GM18499 (cell line): ENCODE measurements at regions not wholly inside any gene's neighbourhood (a gene's known extent, or its start where the extent isn't known, plus 50 kb on each side); places are given as distances from the start of the nearest gene placed in this dataset.

Experiments used
- ATAC-seq: cut with Tn5 transposase; IDR thresholded peaks from one replicate; pipeline ENCODE4 v1.9.1; 2021; ENCODE audit warnings: moderate number of reproducible peaks; ENCODE audit not compliant: insufficient read depth, unreplicated experiment

DNA sequence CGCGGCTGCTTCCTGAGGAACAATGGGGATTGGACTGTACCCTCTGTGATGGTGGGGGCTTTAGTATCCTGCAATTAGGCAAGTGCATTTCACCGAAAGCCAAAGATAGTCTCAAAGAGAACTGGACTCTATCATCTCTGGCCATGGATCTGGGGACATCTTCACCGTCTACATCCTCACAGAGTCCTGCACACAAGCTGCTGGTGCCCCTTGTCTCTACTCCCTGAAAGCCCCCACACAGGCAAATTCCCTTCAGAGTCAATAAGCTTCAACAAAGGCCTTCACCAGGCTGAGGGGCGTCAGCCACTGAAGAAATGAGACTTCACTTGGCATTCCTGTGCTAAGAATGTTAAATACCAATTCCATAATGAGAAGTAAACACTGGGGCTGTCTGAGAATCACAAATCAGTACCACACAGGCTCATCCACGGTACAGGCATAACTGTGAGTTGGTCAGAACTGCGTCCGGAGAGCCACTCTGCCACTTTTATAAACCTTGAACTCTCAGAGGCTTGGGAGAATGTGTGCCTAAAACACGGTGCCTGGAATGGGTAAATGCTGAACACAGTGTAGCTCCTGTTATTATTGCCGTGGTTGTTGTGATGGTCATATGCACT is 432.7 kb downstream of the ZNF521 start:
- no peak for ATAC-seq

DNA sequence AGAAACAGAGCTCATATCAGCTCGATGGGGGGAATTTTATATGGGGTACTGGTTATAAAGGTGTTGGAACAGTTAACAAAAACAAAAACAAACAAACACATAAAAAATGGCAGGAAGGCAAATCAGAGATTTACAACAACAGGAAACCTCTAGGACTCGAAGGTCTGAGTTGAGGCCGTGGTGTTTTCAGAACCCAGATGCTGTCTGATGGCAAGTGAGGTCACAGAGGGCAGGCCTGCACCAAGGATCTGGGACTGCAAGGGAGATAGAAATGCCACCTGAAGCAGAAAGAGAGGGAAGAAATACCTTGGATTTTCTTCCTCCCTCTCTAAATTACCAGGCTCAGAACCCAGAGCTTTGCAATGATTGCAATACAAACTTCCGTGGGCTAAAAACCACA is 429.5 kb downstream of the ZNF521 start:
- no peak for ATAC-seq

DNA sequence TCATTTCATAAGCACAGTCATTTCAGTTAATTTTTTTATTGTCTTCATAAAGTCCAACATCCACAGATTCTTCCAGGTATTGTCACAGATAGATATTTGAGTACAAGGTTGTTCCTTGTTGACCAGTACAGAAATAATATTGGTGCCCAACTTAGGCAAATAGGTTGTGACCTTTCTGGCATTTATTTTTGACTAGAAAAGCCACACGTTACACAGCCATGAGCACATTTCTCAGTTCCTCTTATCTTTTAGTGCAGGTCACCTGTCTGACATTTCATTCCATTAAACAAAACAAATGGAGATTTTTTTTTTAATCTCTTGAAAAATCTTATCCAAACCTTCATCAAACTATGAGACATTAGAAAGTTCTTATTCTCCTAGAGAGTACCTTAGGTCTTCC is 428.8 kb downstream of the ZNF521 start:
- peak; percentile 88 for ATAC-seq

DNA sequence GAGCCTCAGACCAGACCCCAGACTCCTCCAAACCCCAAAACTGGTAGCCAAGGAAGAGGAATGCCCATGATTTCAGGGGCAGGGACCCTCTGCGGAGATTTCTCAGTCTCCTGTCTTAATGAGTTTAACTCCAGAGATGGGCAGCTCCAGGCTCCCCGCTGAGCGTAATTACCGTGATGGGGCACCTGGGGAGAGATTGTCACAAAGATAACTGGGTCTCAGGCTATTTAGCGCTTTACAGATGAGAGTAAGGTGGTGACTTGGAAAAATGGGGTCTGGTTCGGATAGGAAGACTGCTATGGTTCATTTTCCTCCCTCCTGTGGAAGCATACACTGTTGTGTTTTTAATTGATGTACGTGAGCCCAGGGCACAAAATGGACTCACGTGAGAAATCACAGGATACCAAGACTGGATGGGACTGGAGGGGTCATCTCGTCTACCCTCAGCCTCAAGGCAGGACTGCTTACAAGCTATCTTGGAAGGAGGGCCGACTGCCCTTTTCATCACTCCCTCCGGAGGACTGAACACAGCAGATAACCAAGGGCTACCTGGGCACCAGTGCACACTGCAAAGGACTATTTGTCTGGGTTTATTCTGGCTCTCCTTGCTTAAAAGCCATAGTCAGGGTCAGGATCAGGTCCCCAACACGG is 427.8 kb downstream of the ZNF521 start:
- ATAC-seq = no peak

DNA sequence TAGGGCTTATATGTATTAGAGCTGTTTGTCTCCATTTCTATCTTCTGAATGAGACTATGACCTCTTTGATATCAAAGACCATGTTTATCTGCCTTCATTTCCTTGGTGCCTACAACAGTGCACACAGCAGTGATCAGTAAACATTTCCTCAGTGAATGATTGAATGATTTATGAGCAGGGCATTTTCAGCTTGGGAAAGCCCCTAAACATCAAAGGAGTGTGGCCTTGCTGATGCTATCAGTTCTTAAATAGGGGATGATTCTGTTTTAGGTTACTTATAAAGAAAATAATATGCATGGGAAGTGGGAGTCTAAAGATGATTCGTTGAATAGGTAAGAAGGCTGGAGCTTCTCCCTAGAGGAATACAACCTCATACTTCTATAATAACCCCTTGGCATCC is 425.3 kb downstream of the ZNF521 start:
- ATAC-seq = no peak

DNA sequence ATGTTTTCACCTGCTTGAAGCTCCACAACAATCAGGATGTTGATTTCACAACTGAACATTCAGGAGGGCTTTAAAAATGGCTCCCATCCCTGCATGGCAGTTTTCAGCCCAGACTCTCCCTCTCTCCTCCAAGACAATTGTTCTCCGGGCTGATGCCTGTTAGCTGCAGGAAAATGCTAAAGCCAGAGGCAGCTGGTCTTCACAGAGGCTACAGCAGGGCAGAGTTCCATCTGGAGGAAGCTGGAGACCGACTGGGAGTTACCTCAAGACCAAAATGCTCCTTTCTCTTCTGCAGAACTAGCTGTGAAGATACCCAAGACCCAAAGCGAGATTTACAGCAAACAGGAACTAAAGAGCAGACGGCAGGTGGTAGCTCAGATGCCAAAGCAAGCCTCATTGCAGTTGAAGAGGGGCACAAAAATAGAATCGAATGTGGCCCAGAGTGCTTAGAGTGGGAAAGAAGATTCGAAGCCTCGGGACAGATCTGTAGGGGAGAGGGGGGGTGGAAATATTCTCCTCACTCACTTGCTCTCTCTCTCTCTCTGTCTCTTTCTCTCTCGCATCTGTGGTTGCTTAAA is 423.6 kb downstream of the ZNF521 start:
- ATAC-seq = no peak

DNA sequence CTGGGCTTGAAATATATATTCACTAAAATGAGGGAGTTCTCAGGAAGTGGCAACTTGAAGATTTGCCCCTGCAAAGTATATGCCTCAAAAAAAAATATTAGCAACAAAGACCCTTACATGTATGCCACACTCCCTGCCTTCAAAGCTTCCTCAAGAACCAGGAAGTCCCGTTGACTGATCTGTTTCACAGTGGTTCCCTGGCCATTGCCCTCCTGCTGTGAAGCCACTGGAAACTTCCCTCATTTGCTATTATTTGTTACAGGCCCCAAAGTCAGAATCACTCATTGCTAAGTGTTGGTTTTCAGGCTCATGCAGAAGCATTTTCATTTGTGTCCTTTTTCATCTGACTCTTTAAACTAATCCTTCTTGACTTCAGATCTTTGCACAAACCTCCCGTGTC is 421.5 kb downstream of the ZNF521 start:
- no peak for ATAC-seq

DNA sequence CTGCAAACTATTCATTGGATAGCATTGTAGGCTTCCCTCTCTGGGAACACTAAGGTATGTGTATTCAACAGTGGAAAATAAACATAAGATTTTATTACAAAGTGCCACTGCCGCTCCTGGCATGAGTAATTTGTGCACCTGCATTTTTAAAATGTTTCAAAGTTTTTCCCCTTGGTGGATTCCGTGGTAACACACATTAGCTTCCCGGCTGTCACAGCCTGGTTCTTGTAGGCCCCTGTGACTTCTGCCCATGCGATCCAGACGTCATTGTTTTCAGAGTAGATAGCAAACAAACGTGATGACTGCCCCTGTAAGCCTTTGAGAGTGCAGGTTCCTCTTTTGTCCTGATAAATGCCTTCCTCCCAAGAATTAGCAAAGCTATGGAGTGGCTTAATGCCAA is 421.0 kb downstream of the ZNF521 start:
- no peak for ATAC-seq

DNA sequence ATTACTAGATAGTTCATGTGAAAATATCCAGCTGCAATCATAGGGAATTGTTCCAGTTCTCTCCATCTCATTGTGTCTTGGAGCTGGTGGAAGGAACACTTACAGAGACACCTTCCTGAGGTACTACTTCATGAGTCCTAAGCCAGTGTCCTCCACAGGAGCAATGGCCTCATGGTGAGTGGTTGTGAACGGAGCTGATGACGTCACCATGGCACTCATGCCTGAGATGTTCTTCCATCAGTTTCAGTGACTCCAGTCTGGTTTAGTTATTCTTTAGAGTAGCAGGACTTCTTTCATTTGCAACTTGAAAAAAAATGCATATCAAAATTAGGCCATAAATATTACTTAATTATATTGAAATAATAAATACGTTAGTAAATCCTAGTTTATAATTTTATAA is 418.6 kb downstream of the ZNF521 start:
- ATAC-seq = no peak

DNA sequence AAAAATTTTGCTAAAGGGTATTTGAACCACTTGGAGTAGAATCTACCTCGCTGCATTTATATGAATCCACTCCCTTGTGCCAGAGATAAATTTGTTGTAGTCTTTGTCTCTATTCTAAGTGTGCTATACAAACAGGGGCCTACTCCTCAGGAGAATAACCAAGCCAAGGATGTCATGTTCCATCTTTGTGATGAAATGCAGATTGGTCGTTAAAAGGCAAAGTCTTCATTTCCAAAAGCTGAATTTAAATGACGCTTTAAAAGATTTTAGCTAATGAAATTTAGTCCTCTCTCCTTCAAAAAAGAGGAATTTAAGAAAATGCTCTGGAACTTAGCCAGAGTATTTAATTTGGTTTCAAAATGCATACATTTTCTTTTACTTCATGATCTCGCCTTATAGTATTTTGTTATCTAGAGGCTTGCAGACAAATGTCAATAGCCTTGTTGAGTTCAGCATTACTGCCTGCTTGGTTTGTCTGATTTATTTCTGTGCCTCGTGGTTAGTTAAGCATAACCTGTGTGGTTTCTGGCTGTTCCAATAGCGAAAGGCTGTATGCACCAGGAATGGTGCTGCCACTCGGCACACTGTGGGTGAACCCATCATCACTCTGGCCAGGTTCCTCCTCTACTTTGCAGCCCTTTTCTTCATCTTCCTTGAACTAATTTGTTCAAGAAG is 417.6 kb downstream of the ZNF521 start:
- ATAC-seq = no peak

DNA sequence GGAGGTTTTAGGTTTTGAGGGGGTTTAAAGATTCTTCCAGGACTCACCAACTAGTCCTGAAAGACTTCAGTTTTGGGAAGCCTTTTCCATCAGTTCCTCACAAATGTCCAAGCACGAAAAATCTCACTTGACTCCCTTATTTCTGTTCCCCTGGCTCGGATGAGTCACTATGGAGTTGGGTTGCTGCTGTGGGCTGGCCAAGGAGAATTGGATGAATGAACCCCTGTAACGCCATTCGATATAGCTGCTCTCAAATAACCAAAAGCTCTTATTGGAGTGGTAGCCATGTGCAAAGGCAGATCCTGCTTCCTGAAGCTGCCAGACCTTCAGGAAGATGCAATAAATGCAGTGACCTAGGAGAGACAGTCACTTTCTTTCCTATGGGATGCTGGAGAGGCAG is 417.0 kb downstream of the ZNF521 start:
- no peak for ATAC-seq

DNA sequence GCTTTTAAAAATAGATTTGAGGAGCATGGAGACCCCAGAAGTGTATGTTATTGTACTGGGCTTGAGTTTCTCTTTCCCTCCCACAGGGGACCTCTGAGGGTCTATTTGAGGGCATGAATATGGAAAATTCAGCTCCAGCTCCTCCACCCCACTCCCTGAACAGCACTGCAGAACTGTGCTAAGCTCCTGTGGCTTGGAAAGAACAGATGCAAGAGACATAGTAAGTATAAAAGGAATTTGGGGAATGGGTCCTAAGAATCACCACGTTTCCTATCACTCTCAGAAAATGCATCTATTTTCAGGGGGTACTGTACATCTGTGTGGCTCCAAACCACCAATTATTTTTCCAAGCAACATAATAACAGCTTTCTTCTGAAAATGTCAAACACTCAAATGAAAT is 416.1 kb downstream of the ZNF521 start:
- no peak for ATAC-seq

DNA sequence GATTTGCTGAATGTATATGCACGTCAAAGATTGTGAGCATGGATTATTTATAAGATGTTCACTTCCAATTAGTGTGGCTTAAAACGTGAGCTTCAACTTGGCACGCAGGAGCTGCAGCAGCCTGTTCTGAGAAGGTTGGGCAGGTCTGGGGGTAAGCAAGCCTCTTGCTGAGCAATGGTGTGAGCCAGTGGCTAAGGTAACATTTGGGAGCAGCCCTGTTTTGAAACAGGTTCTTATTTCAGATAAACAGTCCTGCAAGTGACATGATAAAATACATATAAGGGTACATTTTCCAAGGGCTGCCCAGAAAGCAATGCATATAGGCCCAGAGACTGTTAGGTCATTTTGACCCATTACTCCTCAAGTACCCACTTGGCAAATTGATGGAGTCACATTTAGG is 415.3 kb downstream of the ZNF521 start:
- no peak for ATAC-seq

DNA sequence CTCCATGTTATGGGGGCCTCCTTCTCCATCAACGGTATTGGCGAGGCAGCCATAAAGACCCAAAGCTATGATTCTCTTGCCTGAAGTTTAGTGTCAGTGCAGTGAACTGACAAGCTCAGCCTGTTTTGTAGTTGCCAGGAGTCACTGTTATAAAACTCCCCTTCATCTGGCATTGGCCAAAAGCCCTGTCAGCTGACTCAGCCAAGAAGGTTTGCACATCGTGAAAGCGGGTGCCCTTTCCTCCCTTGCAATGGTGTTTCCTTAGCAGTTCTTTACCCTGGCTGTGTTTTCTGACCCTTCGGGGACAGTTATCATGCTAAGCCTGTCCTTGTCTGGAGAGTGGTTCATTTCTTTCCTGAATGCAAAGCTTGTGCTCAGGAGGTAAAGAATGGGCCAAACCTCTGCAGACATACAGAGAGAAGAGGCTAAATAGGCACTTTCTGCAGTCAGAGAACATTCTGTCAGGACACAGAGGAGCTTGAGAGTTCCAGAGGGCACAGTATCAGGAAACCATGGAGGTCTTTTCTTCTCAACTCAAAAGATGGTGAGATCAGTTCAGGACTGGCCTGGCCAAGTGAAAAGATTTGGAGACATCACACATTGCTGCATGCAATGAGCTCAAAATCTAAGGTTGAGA is 414.2 kb downstream of the ZNF521 start:
- no peak for ATAC-seq

DNA sequence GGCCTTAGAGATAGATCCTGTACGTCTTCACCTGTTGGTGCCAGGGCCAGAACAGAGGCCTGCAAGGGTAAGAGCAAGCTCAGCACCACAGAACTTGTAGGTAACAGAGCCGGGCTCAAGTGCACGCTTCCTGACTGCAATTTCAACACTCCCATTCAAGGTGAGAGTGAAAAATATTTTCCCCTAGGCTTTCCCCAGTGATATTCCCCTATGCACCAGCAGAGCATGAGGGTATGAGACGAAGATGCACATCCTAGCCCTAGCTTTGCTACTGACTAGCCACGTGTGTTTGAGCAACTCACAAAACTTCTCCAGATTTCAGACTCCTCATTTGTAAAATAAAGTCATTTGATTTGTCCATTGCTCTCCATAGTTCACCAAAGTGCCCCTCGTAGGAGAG is 411.6 kb downstream of the ZNF521 start:
- no peak for ATAC-seq

DNA sequence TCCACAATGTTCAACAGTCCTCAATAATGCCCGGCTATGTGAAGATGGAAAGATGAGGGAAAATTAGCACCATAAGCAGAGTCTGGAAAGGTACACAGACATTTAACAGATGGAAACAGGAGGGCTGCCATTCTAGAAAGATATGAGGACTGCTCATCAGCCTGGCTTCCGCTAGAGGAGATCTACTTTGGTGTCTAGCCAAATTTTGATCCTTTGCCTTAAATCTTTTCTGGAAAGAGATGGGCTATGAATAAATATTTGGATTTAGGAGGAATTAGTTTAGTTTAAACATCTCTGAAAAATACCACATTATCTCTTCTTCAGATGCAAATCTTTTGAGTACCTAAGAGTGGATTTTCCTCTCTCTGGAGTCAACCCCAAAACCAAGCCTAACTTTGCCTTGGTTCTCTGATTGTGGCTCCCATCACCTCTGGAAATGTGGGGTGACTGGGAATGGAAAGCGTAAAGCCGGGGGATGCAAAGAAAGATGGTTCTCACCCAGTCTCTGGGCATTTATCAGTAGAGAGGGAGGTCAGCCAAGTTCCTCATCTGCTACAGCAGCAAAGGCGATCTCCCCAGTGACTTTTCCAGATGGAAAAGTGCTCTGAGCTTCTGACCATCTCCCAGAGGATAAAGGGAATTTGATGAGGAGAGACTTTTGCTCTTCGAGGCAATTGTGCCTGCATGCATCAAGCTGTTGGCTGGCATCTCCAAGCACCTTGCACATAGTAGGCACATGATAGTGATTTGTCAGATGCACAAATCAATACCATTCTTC is 410.6 kb downstream of the ZNF521 start:
- ATAC-seq = no peak

DNA sequence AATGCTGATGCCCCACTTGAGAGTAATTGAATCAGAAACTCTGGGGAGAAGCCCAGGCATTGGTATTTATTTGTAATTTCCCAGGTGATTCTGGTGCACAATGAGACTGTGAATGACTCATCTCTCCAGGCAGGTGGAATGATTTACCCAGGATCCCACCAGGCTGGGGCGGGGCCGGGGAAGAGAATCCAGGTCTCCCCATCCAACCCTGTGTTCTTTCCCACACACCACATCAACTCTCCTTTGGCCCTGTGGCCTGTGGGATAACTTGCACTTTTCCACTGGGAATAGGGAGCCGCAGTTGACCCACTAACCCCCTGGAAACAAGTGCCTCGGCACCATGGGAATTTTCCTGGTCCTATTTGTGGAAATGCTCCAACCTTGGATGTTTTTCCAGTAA is 409.8 kb downstream of the ZNF521 start:
- no peak for ATAC-seq

DNA sequence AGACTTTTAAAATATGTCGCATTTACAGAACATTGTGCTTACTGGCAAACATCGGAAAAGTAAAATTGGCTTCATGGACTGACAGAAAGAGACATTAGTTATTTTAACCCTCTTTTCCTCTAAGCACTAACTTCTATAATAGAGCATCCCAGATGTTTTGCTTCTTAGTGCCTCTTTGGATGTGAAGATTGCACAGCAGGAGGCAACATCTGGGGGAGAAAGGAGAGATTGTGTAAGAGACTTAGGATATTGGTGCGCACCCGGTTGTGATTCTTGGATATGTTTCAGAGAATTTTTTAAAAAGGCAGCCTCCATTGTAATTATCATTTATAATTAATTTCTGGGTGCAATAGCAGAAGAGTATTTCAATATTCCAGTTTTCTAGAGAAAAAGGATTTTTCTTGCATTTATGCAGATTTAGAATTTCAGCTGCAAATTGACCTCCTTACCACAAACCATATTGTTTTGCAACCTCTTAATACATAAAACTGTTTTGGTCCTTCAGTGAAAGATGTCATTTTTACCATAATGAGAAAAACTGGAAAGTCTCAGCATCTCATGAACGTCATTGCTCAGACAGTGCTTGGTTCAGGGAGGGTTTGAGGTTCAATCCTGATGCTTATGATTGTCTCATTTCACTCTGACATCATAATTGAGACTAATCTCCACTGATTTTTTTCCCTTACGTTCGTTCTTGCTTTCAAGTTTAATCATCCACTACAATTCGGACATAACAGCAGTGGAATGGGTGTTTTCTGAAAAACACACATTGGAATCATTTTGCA is 404.3 kb downstream of the ZNF521 start:
- no peak for ATAC-seq

DNA sequence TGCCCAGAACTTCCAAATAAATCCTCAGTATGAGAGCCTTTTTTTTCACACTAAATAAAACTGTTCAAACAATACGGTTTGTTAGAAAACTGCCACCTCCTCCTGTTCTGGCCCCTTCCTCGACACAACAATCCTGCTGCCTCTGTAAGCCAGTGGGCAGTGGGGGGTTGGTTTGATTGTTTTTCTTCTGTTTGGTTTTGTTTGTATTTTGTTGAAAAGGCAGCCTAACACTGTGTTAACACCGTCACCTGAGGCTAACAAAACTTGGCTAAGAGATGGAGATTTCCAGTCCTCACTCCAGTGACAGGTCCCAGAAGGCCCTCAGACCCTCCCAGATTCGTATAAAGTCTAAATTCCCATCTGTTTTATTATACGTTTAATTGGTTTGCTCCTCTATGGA is 402.1 kb downstream of the ZNF521 start:
- ATAC-seq = no peak

DNA sequence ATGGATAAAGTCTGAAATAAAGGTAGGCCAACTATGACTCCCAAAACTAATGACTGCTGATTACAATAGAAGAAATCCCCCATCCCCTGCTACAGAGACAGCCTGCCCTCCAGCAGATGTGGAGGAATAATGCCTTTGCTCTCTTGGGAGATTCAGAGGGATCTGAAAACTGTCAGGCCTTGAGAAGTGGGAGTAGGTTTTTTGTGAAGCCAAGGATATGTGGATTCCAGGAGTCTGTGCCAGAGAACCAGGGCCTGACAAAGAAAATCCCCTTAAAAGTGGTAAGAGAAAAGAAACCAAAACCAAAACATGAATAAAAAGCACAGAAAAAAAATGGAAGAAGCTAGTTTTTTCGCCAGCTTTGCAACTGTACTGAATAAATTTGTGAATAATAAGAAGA is 397.6 kb downstream of the ZNF521 start:
- ATAC-seq = no peak
